Right lobe of liver (tissue), 4 donors: ENCODE measurements at regions not wholly inside any gene's neighbourhood (a gene's known extent, or its start where the extent isn't known, plus 50 kb on each side); places are given as distances from the start of the nearest gene placed in this dataset.

ENCODE experiments used
- CTCF ChIP-seq, 4 donors: fragments of 200-600 bp in 3 of 4; fragments of 450-650 bp in 1 of 4; IDR thresholded peaks; one replicate each; pipeline versions ENCODE4 v1.5.1 to v1.8.0; 2016 to 2022; ENCODE audit warnings: antibody characterized with exemption in 4 of 4, mild to moderate bottlenecking in 2 of 4
- POLR2A ChIP-seq: fragments of 450-650 bp; IDR thresholded peaks from one replicate; pipeline ENCODE4 v1.6.1; 2017; ENCODE audit warnings: antibody characterized with exemption, mild to moderate bottlenecking
- donor health status: DM: no; HTN: no; CAD: no.
- donor health status: DM: no; HTN: no; CAD: no.
- donor health status: DM: no; HTN: yes; CAD: no.

- TF ChIP-seq CTCF (IDR thresholded peaks at IDR 0.05) (no peak), POLR2A (no peak)
These were observed 188.7 kb upstream of the SALL3 start for GRCh38 chr18:78790960-78791359.
